Brain microvascular endothelial cell (primary cell): ENCODE measurements at regions not wholly inside any gene's neighbourhood (a gene's known extent, or its start where the extent isn't known, plus 50 kb on each side); places are given as distances from the start of the nearest gene placed in this dataset.

Experiments
- DNase-seq: peaks from one replicate; pipeline ENCODE4 v3.0.0-alpha.2; 2020
- H3K27ac ChIP-seq: fragments of 250-450 bp; sonication (Bioruptor Pico); 2 replicates; pipeline ENCODE4 v1.5.1; 2020; ENCODE audit warnings: mild to moderate bottlenecking, moderate library complexity
- H3K27me3 ChIP-seq: fragments of 250-450 bp; sonication (Bioruptor Pico); replicated peaks from 2 replicates; pipeline ENCODE4 v1.5.1; 2020; ENCODE audit warnings: mild to moderate bottlenecking
- H3K36me3 ChIP-seq: fragments of 250-450 bp; sonication (Bioruptor Pico); replicated peaks from 2 replicates; pipeline ENCODE4 v1.5.1; 2020; ENCODE audit warnings: mild to moderate bottlenecking
- H3K4me3 ChIP-seq: 2 replicates; pipeline ENCODE4 v1.5.1; 2011; ENCODE audit warnings: low read depth, mild to moderate bottlenecking, control low read depth, low read length, moderate library complexity
- in situ Hi-C: cut with HindIII; loops from 2 replicates; pipeline ENCODE4 v1.10.0; 2017; ENCODE audit warnings: low sequenced_read_pairs, low pct_ligation_motif_present
- TF ChIP-seq, protein P1 (sequence below): IDR thresholded peaks from 2 replicates; pipeline ENCODE4 v1.5.1; 2011; ENCODE audit warnings: low read depth, mild to moderate bottlenecking, moderate library complexity, low read length, control low read depth, inconsistent platforms; ENCODE audit errors: missing control alignments

DNA sequence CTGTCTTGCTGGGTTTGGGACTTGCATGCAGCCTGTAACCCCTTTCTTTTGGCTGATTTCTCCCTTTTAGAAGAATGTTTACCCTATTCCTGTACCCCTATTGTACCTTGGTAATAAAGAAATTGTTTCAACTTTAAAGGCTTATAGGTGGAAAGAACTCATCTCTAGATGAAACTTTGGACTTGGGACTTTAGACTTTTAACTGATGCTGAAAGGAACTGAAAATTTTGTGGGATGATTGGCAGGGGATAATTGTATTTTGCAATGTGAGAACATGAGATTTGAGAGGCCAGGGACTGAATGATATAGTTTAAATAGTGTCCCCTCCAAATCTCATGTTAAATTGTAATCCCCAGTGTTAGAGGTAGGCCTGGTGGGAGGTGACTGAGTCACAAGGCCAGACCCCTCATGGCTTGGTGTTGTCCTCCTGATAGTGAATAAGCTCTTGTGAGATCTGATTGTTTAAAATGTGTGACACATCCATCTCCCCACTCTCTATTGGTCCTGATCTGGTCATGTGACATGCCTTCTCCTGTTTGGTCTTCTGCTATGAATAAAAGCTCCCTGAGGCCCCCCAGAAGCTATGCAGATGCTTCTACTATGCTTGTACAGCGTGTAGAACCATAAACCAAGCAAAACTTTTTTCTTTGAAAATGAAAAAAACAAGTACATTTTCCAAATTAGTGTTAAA, 1621.3 kb upstream of the B3GALT2 start:
- no peak overlapping the region for H3K4me3 ChIP-seq
- TF ChIP-seq, protein P1, sequence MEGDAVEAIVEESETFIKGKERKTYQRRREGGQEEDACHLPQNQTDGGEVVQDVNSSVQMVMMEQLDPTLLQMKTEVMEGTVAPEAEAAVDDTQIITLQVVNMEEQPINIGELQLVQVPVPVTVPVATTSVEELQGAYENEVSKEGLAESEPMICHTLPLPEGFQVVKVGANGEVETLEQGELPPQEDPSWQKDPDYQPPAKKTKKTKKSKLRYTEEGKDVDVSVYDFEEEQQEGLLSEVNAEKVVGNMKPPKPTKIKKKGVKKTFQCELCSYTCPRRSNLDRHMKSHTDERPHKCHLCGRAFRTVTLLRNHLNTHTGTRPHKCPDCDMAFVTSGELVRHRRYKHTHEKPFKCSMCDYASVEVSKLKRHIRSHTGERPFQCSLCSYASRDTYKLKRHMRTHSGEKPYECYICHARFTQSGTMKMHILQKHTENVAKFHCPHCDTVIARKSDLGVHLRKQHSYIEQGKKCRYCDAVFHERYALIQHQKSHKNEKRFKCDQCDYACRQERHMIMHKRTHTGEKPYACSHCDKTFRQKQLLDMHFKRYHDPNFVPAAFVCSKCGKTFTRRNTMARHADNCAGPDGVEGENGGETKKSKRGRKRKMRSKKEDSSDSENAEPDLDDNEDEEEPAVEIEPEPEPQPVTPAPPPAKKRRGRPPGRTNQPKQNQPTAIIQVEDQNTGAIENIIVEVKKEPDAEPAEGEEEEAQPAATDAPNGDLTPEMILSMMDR: no peak
- H3K27me3 ChIP-seq: no peaks in the 10 kb centered on the region
- H3K27ac ChIP-seq: no peak overlapping the region
- in situ Hi-C loops: no loop called here
- DNase-seq: no peak
- H3K36me3 ChIP-seq: no peaks in the 10 kb centered on the region

DNA sequence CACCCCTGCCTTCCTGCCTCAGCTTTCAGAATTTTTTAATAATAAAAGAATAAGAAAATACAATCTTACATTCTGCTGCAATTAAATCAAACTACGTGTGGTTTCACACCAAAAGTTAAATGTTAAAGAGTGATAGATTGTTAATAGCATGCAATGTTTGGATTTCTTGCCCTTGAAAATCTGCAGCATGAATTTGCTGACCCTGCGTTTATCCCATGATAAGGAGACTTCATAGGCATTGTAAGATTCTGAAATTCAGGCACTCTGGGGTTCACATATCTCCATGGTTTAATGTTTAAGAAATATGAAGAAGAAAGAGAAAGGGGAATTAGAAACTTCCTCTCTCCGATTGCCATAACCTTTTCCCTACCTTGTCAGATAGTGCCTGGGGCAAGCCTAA, 1616.2 kb upstream of the B3GALT2 start:
- no peaks in the 10 kb centered on the region for H3K27me3 ChIP-seq
- no peak for DNase-seq
- in situ Hi-C loops: no loop called here
- no peak overlapping the region for H3K4me3 ChIP-seq
- no peak overlapping the region for H3K27ac ChIP-seq
- no peaks in the 10 kb centered on the region for H3K36me3 ChIP-seq
- TF ChIP-seq, protein P1: no peak

DNA sequence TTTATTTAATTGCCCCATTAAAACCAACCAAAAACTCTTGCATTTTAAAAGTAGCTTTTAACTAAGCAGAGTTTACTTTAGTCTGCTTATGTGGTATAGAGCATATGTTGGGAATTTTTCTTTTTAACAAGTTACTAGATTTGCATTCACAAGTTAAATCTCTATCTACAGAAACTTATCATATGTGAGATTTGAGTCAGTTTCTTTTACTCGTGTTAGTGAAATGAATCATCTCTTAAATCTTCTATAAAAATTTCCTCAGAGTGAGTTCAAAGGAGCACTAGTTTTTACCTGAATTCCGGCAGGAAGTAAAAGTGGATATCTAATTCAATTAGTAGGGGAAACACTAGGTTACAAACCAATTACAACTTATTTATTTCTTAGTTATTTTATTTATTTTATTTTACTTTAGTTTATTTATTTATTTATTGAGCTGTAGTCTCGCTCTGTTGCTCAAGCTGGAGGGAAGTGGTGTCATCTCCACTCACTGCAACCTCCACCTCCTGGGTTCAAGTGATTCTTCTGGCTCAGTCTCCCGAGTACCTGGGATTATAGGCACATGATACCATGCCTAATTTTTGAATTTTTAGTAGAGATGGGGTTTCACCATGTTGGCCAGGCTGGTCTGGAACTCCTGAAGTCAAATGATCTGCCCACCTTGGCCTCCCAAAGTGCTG, 1609.6 kb upstream of the B3GALT2 start:
- no peak overlapping the region for H3K4me3 ChIP-seq
- in situ Hi-C loops: no loop called here
- TF ChIP-seq, protein P1: no peak
- no peak for DNase-seq
- no peaks in the 10 kb centered on the region for H3K27me3 ChIP-seq
- H3K27ac ChIP-seq: no peak overlapping the region
- no peaks in the 10 kb centered on the region for H3K36me3 ChIP-seq

DNA sequence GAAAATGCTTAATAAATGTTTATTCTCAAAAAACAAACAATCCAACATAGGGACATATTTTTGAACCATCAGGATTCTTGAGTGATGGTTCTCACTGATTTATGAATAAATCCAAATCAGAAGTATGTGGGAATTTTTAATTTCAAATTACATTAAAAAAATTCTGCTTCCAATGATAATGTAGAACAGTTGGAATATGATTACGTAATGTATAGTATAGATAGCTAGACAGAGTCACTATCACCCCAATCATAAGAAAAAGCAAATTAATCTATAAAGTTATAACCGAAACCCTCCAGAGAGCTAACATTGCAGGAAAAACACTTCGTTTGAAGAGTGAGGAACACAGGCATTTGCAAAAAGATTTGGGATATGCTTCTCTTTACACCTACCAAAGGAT, 1600.6 kb upstream of the B3GALT2 start:
- DNase-seq: no peak
- no peaks in the 10 kb centered on the region for H3K36me3 ChIP-seq
- in situ Hi-C loops: no loop called here
- no peaks in the 10 kb centered on the region for H3K27me3 ChIP-seq
- TF ChIP-seq, protein P1: no peak
- H3K4me3 ChIP-seq: no peak overlapping the region
- no peak overlapping the region for H3K27ac ChIP-seq

DNA sequence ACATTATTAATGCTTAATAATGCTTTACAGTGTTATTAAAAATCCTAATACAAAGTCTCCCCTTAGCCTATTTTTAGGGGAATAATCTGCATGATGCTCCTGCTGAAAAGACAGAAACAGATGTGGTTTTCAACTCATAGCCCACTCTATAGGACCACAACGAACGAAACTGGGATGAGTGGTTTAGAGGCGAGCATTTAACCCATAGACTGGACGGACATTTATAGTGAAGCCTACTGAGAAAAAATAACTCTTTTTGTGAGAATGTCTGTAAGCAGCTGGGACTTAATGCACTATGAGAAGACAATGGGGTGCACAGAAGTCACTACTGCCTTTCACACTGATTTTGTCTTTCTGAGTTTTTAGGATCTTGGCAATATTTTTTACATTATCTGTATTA, 1599.6 kb upstream of the B3GALT2 start:
- no peak for DNase-seq
- Histone ChIP-seq H3K36me3 (no peaks in the 10 kb centered on the region), H3K4me3 (no peak overlapping the region), H3K27ac (no peak overlapping the region), H3K27me3 (no peaks in the 10 kb centered on the region)
- in situ Hi-C loops: no loop called here
- TF ChIP-seq, protein P1: no peak
